ENCODE measurements at regions not wholly inside any gene's neighbourhood (a gene's known extent, or its start where the extent isn't known, plus 50 kb on each side); places are given as distances from the start of the nearest gene placed in this dataset.
A peak's percentile ranks its signal among the peaks of the same experiment; 100 is the strongest.

GRCh38 chr4:144342949-144343760 lies 202.6 kb upstream of the GYPA start:
- Mint-ChIP-seq H3K27me3 (ENCODE audit: insufficient read depth, low read depth, poor library complexity) (no peaks in the 10 kb centered on the region), H3K9me3 (peaks cover 10% of the 10 kb centered on the region), H3K4me3 (no peak overlapping the region), H3K27ac (no peak overlapping the region), H3K36me3 (ENCODE audit: low read depth) (peaks cover 10% of the 10 kb centered on the region; the same call in 1 of the 3 replicates), H3K4me1 (peaks cover 18% of the 10 kb centered on the region)
- Histone ChIP-seq H3K4me2 (no peak overlapping the region), H3K9me2 (ENCODE audit: insufficient read depth) (peaks cover 14% of the 10 kb centered on the region), H3F3A (replicated peaks; ENCODE audit: low read depth) (no peaks in the 10 kb centered on the region), H3K27me3 (ENCODE audit: insufficient read depth) (no peaks in the 10 kb centered on the region), H3K4me1 (ENCODE audit: insufficient read depth) (no peaks in the 10 kb centered on the region), H4K20me1 (replicated peaks; ENCODE audit: insufficient read depth) (no peaks in the 10 kb centered on the region), H2AFZ (peak overlapping the region; percentile 44; the same call in 1 of the 2 replicates), H3K36me3 (ENCODE audit: insufficient read depth) (no peaks in the 10 kb centered on the region), H3K79me2 (replicated peaks; ENCODE audit: insufficient read depth) (no peaks in the 10 kb centered on the region), H3K27ac (ENCODE audit: low read depth) (no peak overlapping the region), H3K4me3 (no peak overlapping the region)
- TF ChIP-seq ZNF114 (CRISPR knock-in tag; IDR thresholded peaks at IDR 0.05) (no peak), ZNF331 (CRISPR knock-in tag; IDR thresholded peaks at IDR 0.05; ENCODE audit: low read depth) (no peak), NANOG (IDR thresholded peaks at IDR 0.05; ENCODE audit: borderline replicate concordance) (no peak), ZNF462 (CRISPR knock-in tag; IDR thresholded peaks at IDR 0.05) (no peak), CREB1 (CRISPR knock-in tag; IDR thresholded peaks at IDR 0.05; ENCODE audit: low read depth) (no peak), STAT1 (IDR thresholded peaks at IDR 0.05; ENCODE audit: unreplicated experiment) (no peak), EZH2 (IDR thresholded peaks at IDR 0.05; ENCODE audit: low read depth, unreplicated experiment) (no peak), ETS1 (IDR thresholded peaks at IDR 0.05) (no peak), POLR2AphosphoS5 (IDR thresholded peaks at IDR 0.05; ENCODE audit: low read depth) (no peak), EZH2phosphoT487 (IDR thresholded peaks at IDR 0.05; ENCODE audit: unreplicated experiment) (no peak), JUNB (IDR thresholded peaks at IDR 0.05; ENCODE audit: unreplicated experiment) (no peak)
- TF ChIP-seq, protein P1, sequence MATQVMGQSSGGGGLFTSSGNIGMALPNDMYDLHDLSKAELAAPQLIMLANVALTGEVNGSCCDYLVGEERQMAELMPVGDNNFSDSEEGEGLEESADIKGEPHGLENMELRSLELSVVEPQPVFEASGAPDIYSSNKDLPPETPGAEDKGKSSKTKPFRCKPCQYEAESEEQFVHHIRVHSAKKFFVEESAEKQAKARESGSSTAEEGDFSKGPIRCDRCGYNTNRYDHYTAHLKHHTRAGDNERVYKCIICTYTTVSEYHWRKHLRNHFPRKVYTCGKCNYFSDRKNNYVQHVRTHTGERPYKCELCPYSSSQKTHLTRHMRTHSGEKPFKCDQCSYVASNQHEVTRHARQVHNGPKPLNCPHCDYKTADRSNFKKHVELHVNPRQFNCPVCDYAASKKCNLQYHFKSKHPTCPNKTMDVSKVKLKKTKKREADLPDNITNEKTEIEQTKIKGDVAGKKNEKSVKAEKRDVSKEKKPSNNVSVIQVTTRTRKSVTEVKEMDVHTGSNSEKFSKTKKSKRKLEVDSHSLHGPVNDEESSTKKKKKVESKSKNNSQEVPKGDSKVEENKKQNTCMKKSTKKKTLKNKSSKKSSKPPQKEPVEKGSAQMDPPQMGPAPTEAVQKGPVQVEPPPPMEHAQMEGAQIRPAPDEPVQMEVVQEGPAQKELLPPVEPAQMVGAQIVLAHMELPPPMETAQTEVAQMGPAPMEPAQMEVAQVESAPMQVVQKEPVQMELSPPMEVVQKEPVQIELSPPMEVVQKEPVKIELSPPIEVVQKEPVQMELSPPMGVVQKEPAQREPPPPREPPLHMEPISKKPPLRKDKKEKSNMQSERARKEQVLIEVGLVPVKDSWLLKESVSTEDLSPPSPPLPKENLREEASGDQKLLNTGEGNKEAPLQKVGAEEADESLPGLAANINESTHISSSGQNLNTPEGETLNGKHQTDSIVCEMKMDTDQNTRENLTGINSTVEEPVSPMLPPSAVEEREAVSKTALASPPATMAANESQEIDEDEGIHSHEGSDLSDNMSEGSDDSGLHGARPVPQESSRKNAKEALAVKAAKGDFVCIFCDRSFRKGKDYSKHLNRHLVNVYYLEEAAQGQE (IDR thresholded peaks at IDR 0.05; ENCODE audit: unreplicated experiment): no peak
- TF ChIP-seq, protein P2, sequence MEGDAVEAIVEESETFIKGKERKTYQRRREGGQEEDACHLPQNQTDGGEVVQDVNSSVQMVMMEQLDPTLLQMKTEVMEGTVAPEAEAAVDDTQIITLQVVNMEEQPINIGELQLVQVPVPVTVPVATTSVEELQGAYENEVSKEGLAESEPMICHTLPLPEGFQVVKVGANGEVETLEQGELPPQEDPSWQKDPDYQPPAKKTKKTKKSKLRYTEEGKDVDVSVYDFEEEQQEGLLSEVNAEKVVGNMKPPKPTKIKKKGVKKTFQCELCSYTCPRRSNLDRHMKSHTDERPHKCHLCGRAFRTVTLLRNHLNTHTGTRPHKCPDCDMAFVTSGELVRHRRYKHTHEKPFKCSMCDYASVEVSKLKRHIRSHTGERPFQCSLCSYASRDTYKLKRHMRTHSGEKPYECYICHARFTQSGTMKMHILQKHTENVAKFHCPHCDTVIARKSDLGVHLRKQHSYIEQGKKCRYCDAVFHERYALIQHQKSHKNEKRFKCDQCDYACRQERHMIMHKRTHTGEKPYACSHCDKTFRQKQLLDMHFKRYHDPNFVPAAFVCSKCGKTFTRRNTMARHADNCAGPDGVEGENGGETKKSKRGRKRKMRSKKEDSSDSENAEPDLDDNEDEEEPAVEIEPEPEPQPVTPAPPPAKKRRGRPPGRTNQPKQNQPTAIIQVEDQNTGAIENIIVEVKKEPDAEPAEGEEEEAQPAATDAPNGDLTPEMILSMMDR (conservative IDR thresholded peaks at IDR 0.05; ENCODE audit: low read depth in 2 of 2): no peak
- ATAC-seq (no peak), DNase-seq (ENCODE audit: low spot score) (no peak)
